ENCODE measurements at regions not wholly inside any gene's neighbourhood (a gene's known extent, or its start where the extent isn't known, plus 50 kb on each side); places are given as distances from the start of the nearest gene placed in this dataset.

GRCh38 chr10:52454491-52454890, 140.4 kb downstream of the DKK1 start:
- H2AFZ ChIP-seq (ENCODE audit: low read depth, low read length): no peak overlapping the region
- H4K91ac ChIP-seq (ENCODE audit: low read length): no peak overlapping the region
- H3K4me3 ChIP-seq (ENCODE audit: insufficient read depth in 1 of 2, low read depth in 1 of 2, low read length in 2 of 2): no peak overlapping the region
- H3K14ac ChIP-seq (ENCODE audit: low read length in 2 of 2): no peak overlapping the region
- H3K79me1 ChIP-seq (replicated peaks; ENCODE audit: low read length, poor library complexity, severe bottlenecking): no peaks in the 10 kb centered on the region
- no peak overlapping the region for H3K9ac ChIP-seq (ENCODE audit: low read length)
- H3K4ac ChIP-seq (ENCODE audit: low read depth in 1 of 2, low read length in 2 of 2): no peak overlapping the region
- H3K27ac ChIP-seq (ENCODE audit: low read length, poor library complexity, severe bottlenecking): no peak overlapping the region
- H2BK15ac ChIP-seq (ENCODE audit: low read depth, poor library complexity, severe bottlenecking): no peak overlapping the region
- no peak overlapping the region for H3K23ac ChIP-seq (ENCODE audit: low read length in 2 of 2)
- WGBS: 93% methylated on average over 3 of the region's 3 CpGs
- no peak overlapping the region for H2AK5ac ChIP-seq (ENCODE audit: low read length, severe bottlenecking)
- H3K36me3 ChIP-seq (ENCODE audit: control insufficient read depth in 1 of 2, insufficient read depth in 2 of 2, low read depth in 1 of 2, low read length in 2 of 2): no peaks in the 10 kb centered on the region
- no peak overlapping the region for H4K8ac ChIP-seq (ENCODE audit: low read length)
- no peak overlapping the region for H2BK120ac ChIP-seq (ENCODE audit: low read depth, low read length)
- H3K18ac ChIP-seq (ENCODE audit: low read depth in 1 of 2, low read length in 2 of 2): no peak overlapping the region
- H3K9me3 ChIP-seq (ENCODE audit: control insufficient read depth, low read length): no peaks in the 10 kb centered on the region
- no peaks in the 10 kb centered on the region for H3K4me1 ChIP-seq (ENCODE audit: control insufficient read depth, insufficient read depth, low read depth, low read length)
- no peaks in the 10 kb centered on the region for H3K27me3 ChIP-seq (ENCODE audit: control insufficient read depth in 1 of 2, insufficient read depth in 1 of 2, low read length in 2 of 2)
- DNase-seq: no peak
- H2BK5ac ChIP-seq (ENCODE audit: low read depth, low read length, poor library complexity, severe bottlenecking): no peak overlapping the region
- no peak overlapping the region for H2BK12ac ChIP-seq (ENCODE audit: low read length in 2 of 2)
- H3K4me2 ChIP-seq (ENCODE audit: low read length, poor library complexity, severe bottlenecking): no peak overlapping the region

- Histone ChIP-seq H3K23ac (ENCODE audit: low read length in 2 of 2) (no peak overlapping the region), H2BK12ac (ENCODE audit: low read length in 2 of 2) (no peak overlapping the region), H3K27me3 (ENCODE audit: control insufficient read depth in 1 of 2, insufficient read depth in 1 of 2, low read length in 2 of 2) (no peaks in the 10 kb centered on the region), H4K8ac (ENCODE audit: low read length) (no peak overlapping the region), H3K79me1 (replicated peaks; ENCODE audit: low read length, poor library complexity, severe bottlenecking) (no peaks in the 10 kb centered on the region), H2BK15ac (ENCODE audit: low read depth, poor library complexity, severe bottlenecking) (no peak overlapping the region), H2BK120ac (ENCODE audit: low read depth, low read length) (no peak overlapping the region), H3K4me1 (ENCODE audit: control insufficient read depth, insufficient read depth, low read depth, low read length) (no peaks in the 10 kb centered on the region), H2AFZ (ENCODE audit: low read depth, low read length) (no peak overlapping the region), H3K18ac (ENCODE audit: low read depth in 1 of 2, low read length in 2 of 2) (no peak overlapping the region), H3K36me3 (ENCODE audit: control insufficient read depth in 1 of 2, insufficient read depth in 2 of 2, low read depth in 1 of 2, low read length in 2 of 2) (no peaks in the 10 kb centered on the region), H3K4ac (ENCODE audit: low read depth in 1 of 2, low read length in 2 of 2) (no peak overlapping the region), H3K14ac (ENCODE audit: low read length in 2 of 2) (no peak overlapping the region), H4K91ac (ENCODE audit: low read length) (no peak overlapping the region), H3K4me3 (ENCODE audit: insufficient read depth in 1 of 2, low read depth in 1 of 2, low read length in 2 of 2) (no peak overlapping the region), H3K9me3 (ENCODE audit: control insufficient read depth, low read length) (no peaks in the 10 kb centered on the region), H3K27ac (ENCODE audit: low read length, poor library complexity, severe bottlenecking) (no peak overlapping the region), H3K4me2 (ENCODE audit: low read length, poor library complexity, severe bottlenecking) (no peak overlapping the region), H2AK5ac (ENCODE audit: low read length, severe bottlenecking) (no peak overlapping the region), H2BK5ac (ENCODE audit: low read depth, low read length, poor library complexity, severe bottlenecking) (no peak overlapping the region), H3K9ac (ENCODE audit: low read length) (no peak overlapping the region)
- WGBS: 74% methylated on average over 3 of the region's 3 CpGs
- no peak for DNase-seq
Observed at GRCh38 chr10:52455098-52455497, 141.0 kb downstream of the DKK1 start.

- H4K8ac ChIP-seq (ENCODE audit: low read length): no peak overlapping the region
- no peak overlapping the region for H2BK5ac ChIP-seq (ENCODE audit: low read depth, low read length, poor library complexity, severe bottlenecking)
- H3K9ac ChIP-seq (ENCODE audit: low read length): no peak overlapping the region
- H2BK15ac ChIP-seq (ENCODE audit: low read depth, poor library complexity, severe bottlenecking): no peak overlapping the region
- H4K91ac ChIP-seq (ENCODE audit: low read length): no peak overlapping the region
- no peak overlapping the region for H3K4me2 ChIP-seq (ENCODE audit: low read length, poor library complexity, severe bottlenecking)
- no peak overlapping the region for H3K4me3 ChIP-seq (ENCODE audit: insufficient read depth in 1 of 2, low read depth in 1 of 2, low read length in 2 of 2)
- H3K4ac ChIP-seq (ENCODE audit: low read depth in 1 of 2, low read length in 2 of 2): no peak overlapping the region
- no peak overlapping the region for H3K18ac ChIP-seq (ENCODE audit: low read depth in 1 of 2, low read length in 2 of 2)
- no peak overlapping the region for H3K14ac ChIP-seq (ENCODE audit: low read length in 2 of 2)
- no peak overlapping the region for H2BK120ac ChIP-seq (ENCODE audit: low read depth, low read length)
- DNase-seq: no peak
- H2BK12ac ChIP-seq (ENCODE audit: low read length in 2 of 2): no peak overlapping the region
- H3K27ac ChIP-seq (ENCODE audit: low read length, poor library complexity, severe bottlenecking): no peak overlapping the region
- H3K27me3 ChIP-seq (ENCODE audit: control insufficient read depth in 1 of 2, insufficient read depth in 1 of 2, low read length in 2 of 2): no peaks in the 10 kb centered on the region
- H3K4me1 ChIP-seq (ENCODE audit: control insufficient read depth, insufficient read depth, low read depth, low read length): no peaks in the 10 kb centered on the region
- no peak overlapping the region for H2AK5ac ChIP-seq (ENCODE audit: low read length, severe bottlenecking)
- H3K23ac ChIP-seq (ENCODE audit: low read length in 2 of 2): no peak overlapping the region
- no peak overlapping the region for H2AFZ ChIP-seq (ENCODE audit: low read depth, low read length)
- H3K9me3 ChIP-seq (ENCODE audit: control insufficient read depth, low read length): no peaks in the 10 kb centered on the region
- H3K36me3 ChIP-seq (ENCODE audit: control insufficient read depth in 1 of 2, insufficient read depth in 2 of 2, low read depth in 1 of 2, low read length in 2 of 2): no peaks in the 10 kb centered on the region
- no peaks in the 10 kb centered on the region for H3K79me1 ChIP-seq (replicated peaks; ENCODE audit: low read length, poor library complexity, severe bottlenecking)
Observed at GRCh38 chr10:52459097-52459496, 145.0 kb downstream of the DKK1 start.

GRCh38 chr10:52463826-52464225, 149.7 kb downstream of the DKK1 start:
- Histone ChIP-seq H2BK12ac (ENCODE audit: low read length in 2 of 2) (no peak overlapping the region), H3K79me1 (replicated peaks; ENCODE audit: low read length, poor library complexity, severe bottlenecking) (no peaks in the 10 kb centered on the region), H3K18ac (ENCODE audit: low read depth in 1 of 2, low read length in 2 of 2) (peak overlapping the region in 1 of 2 experiments; percentile 40), H3K4me3 (ENCODE audit: insufficient read depth in 1 of 2, low read depth in 1 of 2, low read length in 2 of 2) (no peak overlapping the region), H3K4me1 (ENCODE audit: control insufficient read depth, insufficient read depth, low read depth, low read length) (peaks cover 3% of the 10 kb centered on the region), H2BK120ac (ENCODE audit: low read depth, low read length) (no peak overlapping the region), H3K9me3 (ENCODE audit: control insufficient read depth, low read length) (no peaks in the 10 kb centered on the region), H3K4ac (ENCODE audit: low read depth in 1 of 2, low read length in 2 of 2) (no peak overlapping the region), H3K14ac (ENCODE audit: low read length in 2 of 2) (no peak overlapping the region), H3K9ac (ENCODE audit: low read length) (no peak overlapping the region), H3K27me3 (ENCODE audit: control insufficient read depth in 1 of 2, insufficient read depth in 1 of 2, low read length in 2 of 2) (no peaks in the 10 kb centered on the region), H3K36me3 (ENCODE audit: control insufficient read depth in 1 of 2, insufficient read depth in 2 of 2, low read depth in 1 of 2, low read length in 2 of 2) (no peaks in the 10 kb centered on the region), H2AK5ac (ENCODE audit: low read length, severe bottlenecking) (no peak overlapping the region), H2BK5ac (ENCODE audit: low read depth, low read length, poor library complexity, severe bottlenecking) (no peak overlapping the region), H2AFZ (ENCODE audit: low read depth, low read length) (no peak overlapping the region), H3K4me2 (ENCODE audit: low read length, poor library complexity, severe bottlenecking) (no peak overlapping the region), H4K91ac (ENCODE audit: low read length) (no peak overlapping the region), H4K8ac (ENCODE audit: low read length) (no peak overlapping the region), H2BK15ac (ENCODE audit: low read depth, poor library complexity, severe bottlenecking) (no peak overlapping the region), H3K23ac (ENCODE audit: low read length in 2 of 2) (no peak overlapping the region), H3K27ac (ENCODE audit: low read length, poor library complexity, severe bottlenecking) (no peak overlapping the region)
- no peak for DNase-seq
- WGBS: 67% methylated on average over 1 of the region's 1 CpG

All from mesenchymal stem cell (in vitro differentiated cells and primary cell).